Suppressor macrophage treated with lipopolysaccharide for 1 hour (primary cell): ENCODE measurements at regions not wholly inside any gene's neighbourhood (a gene's known extent, or its start where the extent isn't known, plus 50 kb on each side); places are given as distances from the start of the nearest gene placed in this dataset.
"Not testable (repeated sequence)": the region's sequence is repeated elsewhere in the genome, so short reads cannot be mapped to it uniquely, and the experiment has no call there.

ENCODE experiments used
- DNase-seq, 3 donors: peaks; one replicate each; pipeline ENCODE4 v3.0.0-alpha.2; 2020 to 2022

DNA sequence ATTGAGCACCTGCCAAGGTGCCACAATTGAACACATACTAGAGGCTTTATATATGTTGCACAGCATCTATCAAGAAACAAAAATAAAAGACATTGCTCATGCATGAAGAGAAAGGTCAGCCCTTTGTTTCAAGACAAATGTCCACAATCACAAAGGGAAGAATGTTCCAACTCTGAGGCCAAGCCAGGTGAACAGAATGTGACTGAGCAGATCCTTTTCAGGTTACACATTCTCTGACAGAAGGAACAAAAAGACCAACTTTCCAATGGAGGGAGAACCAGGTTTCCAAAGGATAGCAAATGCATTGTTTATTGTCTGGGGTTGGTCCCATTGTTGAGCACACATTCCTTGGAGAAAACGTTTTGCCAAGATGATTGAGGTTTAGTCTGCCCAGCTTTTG, 50.2 kb upstream of the FAM174B start:
- DNase-seq, result no peak

DNA sequence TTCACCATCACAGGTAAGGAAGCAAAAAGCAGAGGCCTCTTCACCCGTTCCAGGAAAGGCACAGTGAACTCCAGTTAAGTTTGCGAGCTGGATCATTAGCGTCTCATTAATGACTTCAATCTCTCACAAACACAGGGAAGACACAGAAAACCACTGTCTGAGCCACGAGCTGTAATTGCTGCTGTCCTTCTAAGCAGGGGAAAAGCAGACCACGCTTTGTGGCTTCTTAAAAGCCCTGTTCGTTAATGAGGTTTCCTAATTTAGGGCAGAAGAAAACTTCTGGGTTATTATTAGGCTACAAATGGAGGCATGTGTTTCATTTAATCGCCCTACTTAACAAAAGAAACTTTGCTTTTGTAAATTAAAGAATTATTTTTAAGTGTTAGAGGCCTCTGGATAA, 50.6 kb upstream of the FAM174B start:
- no peak for DNase-seq

DNA sequence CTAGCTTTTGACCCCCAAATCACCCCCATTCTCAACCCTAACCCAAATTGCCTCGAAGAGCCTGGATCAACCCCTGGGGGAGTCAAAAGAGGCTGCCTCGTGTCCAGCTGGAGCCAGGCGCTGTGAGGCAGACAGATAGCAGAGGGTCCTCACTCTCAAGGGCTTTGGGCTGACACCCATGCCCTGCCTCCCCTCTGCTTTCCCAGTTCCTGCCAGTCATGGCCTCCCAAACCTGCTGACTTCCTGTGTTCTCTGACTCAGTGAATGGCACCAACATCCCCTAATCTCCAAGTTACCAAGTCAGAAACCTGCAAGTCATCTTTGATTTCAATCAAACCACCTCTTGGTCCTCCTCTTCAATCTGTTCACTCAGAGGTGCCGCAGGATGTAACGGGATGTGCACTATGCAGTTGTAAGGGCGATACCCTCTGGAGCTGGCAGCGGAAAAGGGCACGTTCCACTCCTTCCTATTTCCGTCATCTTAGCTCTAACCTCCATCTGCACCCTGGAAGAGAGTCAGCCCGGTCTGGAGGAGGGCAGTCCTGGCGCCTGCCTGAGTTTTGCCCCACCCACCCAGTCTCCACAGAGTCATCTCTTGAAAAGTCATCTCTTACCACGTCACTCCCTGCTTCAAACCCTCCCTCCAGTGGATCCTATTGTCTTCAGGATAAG, 52.4 kb upstream of the FAM174B start:
- no peak for DNase-seq

DNA sequence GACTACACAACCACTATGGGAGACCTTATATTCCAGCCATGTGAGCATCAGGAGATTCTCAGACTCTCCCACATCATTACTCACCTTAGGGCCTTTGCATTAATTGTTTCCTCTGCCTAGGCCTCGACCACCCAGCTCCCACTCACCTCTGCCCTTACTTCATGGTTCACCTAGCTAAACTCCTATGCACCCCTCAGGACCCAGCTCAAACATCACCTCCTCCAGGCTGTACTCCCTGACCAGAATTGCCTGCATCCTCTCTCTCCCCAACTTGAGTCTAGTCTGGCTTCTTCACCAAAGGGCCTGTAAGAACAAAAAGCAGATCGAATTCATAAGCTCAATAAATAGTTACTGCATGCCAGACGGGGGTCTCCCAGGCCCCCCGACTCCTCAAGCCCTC, 53.1 kb upstream of the FAM174B start:
- DNase-seq, result no peak

DNA sequence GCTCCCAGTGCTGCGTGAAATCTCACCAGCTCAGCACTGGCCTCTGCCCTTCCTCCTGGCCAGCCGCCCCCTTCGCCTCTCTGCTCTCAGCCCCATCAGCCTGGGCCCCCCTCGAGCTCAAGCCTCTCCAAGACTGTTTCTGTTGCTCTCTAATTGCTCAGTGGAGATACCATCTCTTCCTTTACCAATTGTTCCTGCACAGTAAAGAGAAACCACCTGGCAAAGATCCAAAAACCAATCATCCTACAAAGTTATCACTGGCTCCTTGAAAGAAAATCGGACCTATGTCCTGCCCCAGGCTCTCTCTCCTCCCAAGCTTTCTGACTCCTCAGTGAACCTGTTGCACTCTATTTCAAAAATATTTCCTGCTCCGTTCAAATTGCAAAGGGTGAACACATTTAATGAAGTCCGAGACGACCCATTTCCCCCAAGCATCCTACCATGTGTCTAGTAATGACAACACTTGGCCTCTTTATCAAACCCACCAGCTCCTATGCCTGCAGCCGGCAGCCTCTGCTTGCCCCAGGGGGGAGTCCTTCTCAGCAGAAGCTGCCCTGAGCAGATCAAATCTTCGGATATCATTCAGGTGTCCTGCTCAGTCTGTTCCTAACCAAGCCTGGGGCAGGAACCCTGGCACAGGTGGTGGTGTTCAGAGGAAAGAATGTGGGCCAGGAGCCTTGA, 53.7 kb upstream of the FAM174B start:
- DNase-seq, result no peak

GRCh38 chr15:92711457-92711831, 55.9 kb upstream of the FAM174B start:
- no peak for DNase-seq

GRCh38 chr15:92714077-92714476, 58.5 kb upstream of the FAM174B start:
- DNase-seq, result peak in 2 of 3 donors; percentile 7 to 11

DNA sequence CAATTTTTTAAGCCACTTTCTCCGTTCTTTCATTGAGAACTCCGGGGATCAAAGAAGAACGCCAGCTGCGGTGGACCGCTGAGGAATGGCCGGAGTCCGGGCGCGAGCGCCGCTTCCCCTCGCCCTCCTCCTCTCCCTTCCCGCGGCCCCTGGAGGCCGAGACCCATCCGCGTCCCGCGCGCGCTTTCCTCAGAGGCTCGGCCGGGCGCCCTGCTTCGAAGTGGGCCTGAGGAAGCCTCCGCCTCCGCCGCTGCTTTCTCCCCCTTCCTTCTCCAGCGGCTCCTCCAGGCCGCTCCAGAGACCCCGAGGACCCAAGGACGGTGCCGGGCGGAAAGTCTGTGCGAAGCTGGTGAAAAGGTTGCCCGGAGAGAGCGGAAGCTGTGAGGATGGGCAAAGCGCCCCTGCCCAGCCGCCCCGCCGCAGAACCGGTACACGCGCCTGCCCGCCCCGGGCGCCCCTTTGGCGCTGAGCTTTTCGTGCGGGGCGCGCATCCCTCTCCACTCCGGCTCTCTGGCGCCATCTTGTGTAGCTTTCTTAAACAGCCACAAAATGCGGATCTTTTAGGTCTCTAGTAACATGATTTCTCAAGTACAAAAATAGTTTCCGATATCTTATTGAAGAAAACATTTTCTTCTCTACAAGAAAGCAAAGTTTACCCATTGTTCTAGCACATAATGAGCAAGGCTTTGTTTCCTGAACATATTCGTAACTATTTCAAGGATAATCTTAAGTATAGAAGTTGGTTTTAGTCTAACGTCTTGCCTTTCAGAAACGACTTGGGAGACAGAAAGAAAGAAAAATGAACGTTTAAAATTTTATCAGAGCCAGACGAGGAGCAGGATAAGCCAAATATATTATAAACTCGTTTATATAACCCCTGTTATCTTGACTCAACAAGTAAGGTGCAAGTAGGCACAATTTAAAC, 59.2 kb upstream of the FAM174B start:
- DNase-seq, result peak; percentile 75 to 89 (median 88)

GRCh38 chr15:92715758-92716157, 60.2 kb upstream of the FAM174B start:
- no peak for DNase-seq

GRCh38 chr15:92719021-92719420, 63.4 kb upstream of the FAM174B start:
- DNase-seq, result no peak

- DNase-seq, result no peak
Measured at GRCh38 chr15:92724144-92724543, 68.6 kb upstream of the FAM174B start.

GRCh38 chr15:92725171-92725570, 69.6 kb upstream of the FAM174B start:
- peak in 1 of 3 donors; percentile 22 for DNase-seq

DNA sequence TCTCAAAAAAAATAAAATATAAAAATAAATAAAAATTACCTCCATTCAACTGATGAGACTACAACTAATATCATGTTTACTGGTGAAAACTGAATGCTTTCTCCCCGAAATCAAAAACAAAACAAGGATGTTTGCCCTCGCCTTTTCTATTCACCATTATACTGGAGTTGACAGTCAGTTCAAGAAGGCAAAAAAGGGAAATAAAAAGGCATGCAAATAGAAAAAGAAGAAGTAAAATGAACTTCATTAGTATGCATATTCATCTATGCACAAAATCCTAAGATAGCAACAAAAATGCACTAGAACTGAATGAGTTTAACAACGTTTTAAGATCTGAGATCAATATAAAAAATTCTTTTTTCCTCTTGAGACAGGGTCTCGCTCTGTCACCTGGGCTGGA, 72.7 kb upstream of the FAM174B start:
- peak in 2 of 3 donors; percentile 15 to 50 for DNase-seq

- peak; percentile 45 to 80 (median 54) for DNase-seq
Measured at GRCh38 chr15:92733090-92733933, 77.7 kb upstream of the FAM174B start.

DNA sequence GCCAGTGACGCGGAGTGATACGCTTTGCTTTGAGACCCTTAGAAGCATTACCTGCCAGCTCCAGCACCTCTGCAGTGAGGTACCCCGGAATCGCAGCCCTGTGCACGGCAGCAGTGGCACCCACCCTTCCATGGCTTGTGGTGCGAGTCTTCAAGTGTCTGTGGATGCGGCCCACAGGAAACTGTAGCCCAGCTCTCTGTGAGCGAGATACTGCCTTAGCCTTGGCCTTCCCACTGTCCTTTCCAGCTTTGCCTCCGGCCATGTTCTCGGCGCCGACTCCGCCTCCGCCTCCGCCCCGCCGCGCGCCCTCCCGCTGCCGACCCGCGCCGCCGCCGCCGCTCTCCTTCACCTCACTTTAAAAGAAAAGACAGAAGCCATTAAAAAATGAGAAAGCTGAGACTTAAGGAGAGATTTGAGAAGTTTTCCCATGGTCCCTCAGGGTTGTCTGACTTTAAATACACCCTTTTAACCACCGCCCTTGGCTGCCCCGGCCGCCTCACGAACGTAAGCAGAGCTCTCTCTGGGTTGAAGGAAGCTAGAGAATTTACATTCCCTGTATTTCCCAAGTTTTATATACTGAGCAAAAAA, 78.5 kb upstream of the FAM174B start:
- peak in 2 of 3 donors; percentile 17 to 24 for DNase-seq

- not testable (repeated sequence) for DNase-seq
Measured at GRCh38 chr15:92739246-92739645, 83.7 kb upstream of the FAM174B start.

- DNase-seq, result no peak
Measured at GRCh38 chr15:92745845-92746271, 90.3 kb upstream of the FAM174B start.

DNA sequence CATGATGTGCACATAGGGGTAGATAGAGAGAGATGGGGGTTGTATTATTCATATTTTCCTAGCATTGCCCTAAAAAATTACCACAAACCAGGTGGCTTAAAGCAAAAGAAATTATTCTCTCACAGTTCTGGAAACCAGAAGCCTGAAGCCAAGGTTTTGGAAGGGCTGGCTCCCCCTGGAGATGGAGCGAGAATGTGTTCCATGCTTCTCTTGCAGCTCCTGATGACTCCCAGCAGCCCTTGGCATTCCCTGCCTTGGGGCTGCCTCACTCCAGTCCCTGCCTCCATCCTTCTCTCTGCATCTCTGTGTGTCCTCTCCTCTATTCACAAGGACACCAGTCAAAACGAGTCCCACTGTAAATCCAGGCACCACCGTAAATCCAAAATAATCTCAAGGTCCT, 91.5 kb upstream of the FAM174B start:
- no peak for DNase-seq

GRCh38 chr15:92749216-92749615, 93.6 kb upstream of the FAM174B start:
- no peak for DNase-seq

GRCh38 chr15:92749946-92750345, 94.4 kb upstream of the FAM174B start:
- DNase-seq, result no peak

GRCh38 chr15:92751528-92751927, 96.0 kb upstream of the FAM174B start:
- DNase-seq, result no peak

GRCh38 chr15:92753591-92753990, 98.0 kb upstream of the FAM174B start:
- no peak for DNase-seq
